ENCODE measurements at regions not wholly inside any gene's neighbourhood (a gene's known extent, or its start where the extent isn't known, plus 50 kb on each side); places are given as distances from the start of the nearest gene placed in this dataset.

DNA sequence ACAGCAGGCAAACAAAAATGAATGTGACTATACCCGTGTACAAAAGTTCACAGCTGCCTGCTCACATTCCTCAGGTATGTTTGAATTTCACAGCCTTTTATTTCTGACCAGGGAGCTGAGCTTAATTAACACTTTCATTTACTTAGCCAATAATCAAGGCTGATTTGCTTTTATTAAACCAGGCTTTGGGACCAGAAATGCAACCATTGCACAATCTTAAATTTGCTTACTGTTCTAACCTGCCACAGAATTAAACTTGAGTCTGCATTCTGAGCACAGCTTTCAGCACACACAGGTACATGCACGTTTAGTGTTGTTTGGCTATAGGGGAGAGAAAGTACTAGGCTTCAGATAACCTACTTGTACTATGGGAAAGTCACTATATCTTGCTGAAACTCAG is 372.4 kb upstream of the ATP5MC3 start:
- no peak for DNase-seq
- in situ Hi-C loops (cut with HindIII; ENCODE audit: low pct_ligation_motif_present, low pct_unique_long_range_greater_than_20kb, low sequenced_read_pairs) = no loop called here

DNA sequence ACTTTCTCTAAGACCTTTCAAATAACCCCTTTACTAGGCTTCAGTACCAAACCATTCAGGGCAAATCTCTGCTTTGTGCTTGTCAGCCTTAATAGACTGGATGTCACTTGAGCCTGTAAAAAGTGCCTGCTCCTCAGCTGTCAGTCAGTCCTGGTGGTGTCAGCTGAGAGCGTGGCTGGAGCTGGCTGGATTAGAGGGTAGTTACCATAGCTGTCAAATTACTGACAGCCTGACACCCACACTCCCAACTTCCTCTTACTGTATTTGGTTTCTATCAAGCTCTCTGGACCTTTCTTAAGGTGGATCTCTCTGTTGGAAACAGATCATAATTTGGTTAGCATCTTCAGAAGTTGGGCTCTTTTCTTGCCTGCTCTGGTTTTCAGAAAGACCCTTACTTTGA is 371.4 kb upstream of the ATP5MC3 start:
- no peak for DNase-seq
- in situ Hi-C loops (cut with HindIII; ENCODE audit: low pct_ligation_motif_present, low pct_unique_long_range_greater_than_20kb, low sequenced_read_pairs) = no loop called here

DNA sequence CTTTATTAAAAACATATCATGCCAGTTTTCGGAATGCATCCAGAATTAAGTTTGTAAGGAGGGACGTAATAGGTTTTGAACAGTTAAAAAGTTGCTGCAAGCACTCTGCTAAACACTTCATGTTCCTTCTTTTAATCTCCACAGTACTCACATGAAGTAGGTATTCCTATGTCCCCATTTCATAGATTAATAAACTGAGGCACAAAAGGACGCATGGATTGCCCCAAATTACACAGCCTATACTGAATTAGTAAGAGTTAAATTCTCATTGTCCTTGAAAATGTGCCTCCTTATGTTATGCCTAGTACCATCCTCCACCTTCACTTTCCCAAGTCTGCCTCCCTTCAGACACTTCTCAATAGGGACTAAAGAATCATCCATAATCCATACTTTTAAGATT is 358.9 kb upstream of the ATP5MC3 start:
- in situ Hi-C loops (cut with HindIII; ENCODE audit: low pct_ligation_motif_present, low pct_unique_long_range_greater_than_20kb, low sequenced_read_pairs) = no loop called here
- no peak for DNase-seq

DNA sequence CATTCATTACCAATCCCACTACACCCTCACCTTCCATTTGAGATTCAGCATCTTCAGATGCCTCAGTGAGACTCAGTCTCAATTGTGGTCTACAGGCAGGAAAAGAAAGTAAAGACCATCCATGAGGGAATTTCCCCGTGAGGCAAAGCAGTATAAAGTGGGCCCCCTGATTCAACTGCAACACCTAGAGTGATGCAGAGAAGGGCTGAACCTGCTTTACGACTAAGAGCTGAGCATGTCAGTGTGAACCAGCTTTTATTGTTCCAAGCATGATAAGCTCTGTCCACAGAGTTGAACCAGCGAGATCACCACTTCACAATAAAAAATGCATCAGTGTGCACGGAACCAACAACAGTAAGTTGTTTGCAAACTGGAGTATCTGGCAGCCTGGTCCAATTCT is 357.6 kb upstream of the ATP5MC3 start:
- in situ Hi-C loops (cut with HindIII; ENCODE audit: low pct_ligation_motif_present, low pct_unique_long_range_greater_than_20kb, low sequenced_read_pairs) = no loop called here
- DNase-seq = no peak

GRCh38 chr2:175536059-175536458 is 354.5 kb upstream of the ATP5MC3 start:
- no peak for DNase-seq
- in situ Hi-C loops (cut with HindIII; ENCODE audit: low pct_ligation_motif_present, low pct_unique_long_range_greater_than_20kb, low sequenced_read_pairs) = no loop called here

DNA sequence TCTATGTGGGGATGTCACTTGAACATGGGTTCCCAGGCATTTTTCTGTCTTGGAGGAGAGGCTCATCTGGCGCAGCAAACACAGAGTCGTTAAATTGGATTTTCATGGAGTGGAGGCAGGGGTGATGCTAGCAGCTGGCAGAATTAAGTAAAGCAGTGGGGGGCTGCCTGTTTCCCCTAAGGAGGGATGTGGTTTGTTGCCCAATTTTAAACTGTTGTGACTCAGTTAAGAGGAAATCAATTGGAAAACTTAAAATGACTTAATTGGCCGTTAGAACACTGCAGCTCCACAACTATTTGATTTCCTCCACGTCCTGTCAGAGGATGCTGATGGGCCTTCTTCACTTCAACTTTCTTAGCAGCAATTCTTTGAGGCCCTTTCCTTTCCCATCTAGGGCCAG is 354.1 kb upstream of the ATP5MC3 start:
- in situ Hi-C loops (cut with HindIII; ENCODE audit: low pct_ligation_motif_present, low pct_unique_long_range_greater_than_20kb, low sequenced_read_pairs) = no loop called here

GRCh38 chr2:175525975-175526374 is 344.5 kb upstream of the ATP5MC3 start:
- in situ Hi-C loops (cut with HindIII; ENCODE audit: low pct_ligation_motif_present, low pct_unique_long_range_greater_than_20kb, low sequenced_read_pairs) = no loop called here
- no peak for DNase-seq

More for the DNA sequence above, 354.1 kb upstream of the ATP5MC3 start:
- DNase-seq = no peak

DNA sequence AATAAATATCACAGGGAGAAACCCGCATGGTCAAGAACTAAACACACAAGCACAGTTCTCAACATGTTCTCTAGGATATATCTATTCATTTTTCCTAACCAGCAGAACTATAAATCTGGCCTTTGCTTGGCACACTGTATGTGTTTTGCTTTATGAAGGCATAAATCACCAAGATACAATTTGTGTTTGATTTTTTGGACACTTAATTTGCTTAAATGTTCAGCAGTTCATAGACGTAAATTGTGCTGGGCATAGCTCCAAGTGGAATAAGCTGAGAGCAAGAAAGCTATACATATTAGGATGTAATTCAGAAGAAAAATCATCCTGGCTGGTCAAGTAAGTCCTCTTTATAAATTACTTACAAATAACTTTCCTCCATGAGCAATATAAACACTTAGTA is 341.5 kb upstream of the ATP5MC3 start:
- no peak for DNase-seq
- in situ Hi-C loops (cut with HindIII; ENCODE audit: low pct_ligation_motif_present, low pct_unique_long_range_greater_than_20kb, low sequenced_read_pairs) = no loop called here

DNA sequence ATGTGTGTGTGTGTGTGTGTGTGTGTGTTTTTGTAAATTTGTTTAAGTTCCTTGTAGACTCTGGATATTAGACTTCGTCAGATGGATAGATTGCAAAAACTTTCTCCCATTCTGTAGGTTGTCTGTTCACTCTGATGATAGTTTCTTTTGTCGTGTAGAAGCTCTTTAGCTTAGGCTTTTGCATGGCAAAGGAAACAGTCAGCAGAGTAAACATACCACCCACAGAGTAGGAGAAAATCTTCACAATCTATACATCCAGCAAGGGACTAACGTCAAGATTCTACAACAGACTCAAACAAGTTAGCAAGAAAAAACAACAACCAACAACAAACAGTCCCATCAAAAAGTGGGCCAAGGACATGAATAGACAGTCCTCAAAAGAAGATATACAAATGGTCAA is 336.7 kb upstream of the ATP5MC3 start:
- in situ Hi-C loops (cut with HindIII; ENCODE audit: low pct_ligation_motif_present, low pct_unique_long_range_greater_than_20kb, low sequenced_read_pairs) = no loop called here
- no peak for DNase-seq

DNA sequence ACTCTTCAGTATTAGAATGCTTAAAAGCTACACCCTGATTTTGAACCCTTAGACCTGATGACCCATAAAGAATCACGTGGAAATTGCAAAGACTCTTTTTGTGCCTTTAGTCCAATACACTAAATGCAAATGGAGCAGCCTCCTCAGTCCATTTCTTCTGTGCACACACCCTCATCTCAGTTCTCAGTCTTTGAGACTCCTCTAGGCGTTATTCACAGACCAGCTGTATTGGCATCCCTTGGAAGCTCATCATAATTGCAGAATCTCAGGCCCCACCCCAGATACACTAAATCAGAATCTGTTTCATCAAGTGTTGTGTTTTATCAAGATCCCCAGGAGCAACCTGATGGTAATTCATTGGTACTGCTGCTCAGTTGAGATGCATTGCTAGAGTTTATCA is 335.0 kb upstream of the ATP5MC3 start:
- in situ Hi-C loops (cut with HindIII; ENCODE audit: low pct_ligation_motif_present, low pct_unique_long_range_greater_than_20kb, low sequenced_read_pairs) = no loop called here
- DNase-seq = no peak

DNA sequence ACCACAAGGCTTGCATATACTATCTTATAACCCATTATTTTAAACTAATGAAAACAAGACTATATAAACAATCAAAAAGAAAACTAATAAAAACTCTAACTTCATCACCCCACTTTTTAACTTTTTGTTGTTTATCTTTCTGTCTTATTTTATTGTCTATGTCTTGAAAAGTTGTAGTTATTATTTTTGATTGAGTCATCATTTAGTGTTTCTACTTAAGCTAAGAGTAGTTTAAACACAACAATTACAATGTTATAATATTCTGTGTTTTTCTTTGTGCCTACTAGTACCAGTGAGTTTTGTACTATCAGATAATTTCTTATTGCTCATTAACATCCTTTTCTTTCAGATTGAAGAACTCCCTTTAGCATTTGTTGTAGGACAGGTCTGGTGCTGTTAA is 318.7 kb upstream of the ATP5MC3 start:
- no peak for DNase-seq
- in situ Hi-C loops (cut with HindIII; ENCODE audit: low pct_ligation_motif_present, low pct_unique_long_range_greater_than_20kb, low sequenced_read_pairs) = no loop called here

DNA sequence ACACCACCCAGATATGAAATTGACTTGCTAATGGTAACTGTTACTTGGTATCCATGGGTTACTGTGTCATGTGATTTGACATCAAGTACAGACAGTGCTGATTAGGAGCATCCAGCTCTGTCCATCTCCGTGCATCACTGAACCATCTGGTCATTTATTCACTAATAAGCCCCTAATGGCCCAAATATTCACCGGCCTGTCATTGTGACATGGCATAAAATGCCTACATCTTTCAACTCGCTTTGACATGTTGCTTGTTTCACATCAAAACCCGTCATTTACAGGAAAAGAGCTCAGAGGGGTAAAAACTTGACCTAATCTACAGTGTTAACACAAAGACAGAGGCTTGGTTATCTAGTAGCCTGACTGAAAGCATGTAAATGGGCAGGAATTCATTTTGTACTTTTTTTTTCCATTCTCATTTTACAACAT is 308.9 kb upstream of the ATP5MC3 start:
- no peak for DNase-seq
- in situ Hi-C loops (cut with HindIII; ENCODE audit: low pct_ligation_motif_present, low pct_unique_long_range_greater_than_20kb, low sequenced_read_pairs) = no loop called here

DNA sequence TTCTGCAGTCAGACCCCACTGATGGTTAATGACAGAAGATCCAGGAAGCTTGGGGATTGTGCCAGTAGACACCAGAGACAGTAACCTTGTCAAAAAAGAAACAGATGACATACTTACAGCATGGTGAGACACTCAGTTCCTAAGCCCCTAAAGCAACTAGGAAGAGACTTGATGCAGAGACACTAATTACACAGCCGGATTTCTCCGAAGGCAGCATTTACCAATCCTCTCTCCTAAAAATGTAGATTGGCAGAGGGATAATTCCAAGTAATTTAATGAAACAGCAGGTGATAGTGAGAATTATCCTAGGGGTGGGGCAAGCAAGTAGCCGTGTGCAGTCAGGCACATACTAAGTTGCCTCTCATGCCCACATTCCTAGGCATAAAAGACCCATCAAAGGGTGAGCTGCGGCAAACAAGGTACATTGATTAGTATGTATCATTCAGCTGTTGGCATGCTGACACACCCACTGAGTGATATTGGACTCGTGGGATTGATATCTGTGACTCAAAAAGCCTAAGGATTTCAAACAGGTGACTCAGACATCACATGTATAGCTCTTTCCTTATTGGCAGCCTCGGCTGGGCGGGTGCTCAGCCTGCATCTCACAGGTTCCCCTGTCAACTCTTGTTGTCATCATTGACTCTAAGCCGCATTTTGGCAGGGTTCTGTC is 296.7 kb upstream of the ATP5MC3 start:
- in situ Hi-C loops (cut with HindIII; ENCODE audit: low pct_ligation_motif_present, low pct_unique_long_range_greater_than_20kb, low sequenced_read_pairs) = no loop called here

GRCh38 chr2:175476948-175477347 is 295.4 kb upstream of the ATP5MC3 start:
- in situ Hi-C loops (cut with HindIII; ENCODE audit: low pct_ligation_motif_present, low pct_unique_long_range_greater_than_20kb, low sequenced_read_pairs) = no loop called here

More for the DNA sequence above, 296.7 kb upstream of the ATP5MC3 start:
- DNase-seq = no peak

DNA sequence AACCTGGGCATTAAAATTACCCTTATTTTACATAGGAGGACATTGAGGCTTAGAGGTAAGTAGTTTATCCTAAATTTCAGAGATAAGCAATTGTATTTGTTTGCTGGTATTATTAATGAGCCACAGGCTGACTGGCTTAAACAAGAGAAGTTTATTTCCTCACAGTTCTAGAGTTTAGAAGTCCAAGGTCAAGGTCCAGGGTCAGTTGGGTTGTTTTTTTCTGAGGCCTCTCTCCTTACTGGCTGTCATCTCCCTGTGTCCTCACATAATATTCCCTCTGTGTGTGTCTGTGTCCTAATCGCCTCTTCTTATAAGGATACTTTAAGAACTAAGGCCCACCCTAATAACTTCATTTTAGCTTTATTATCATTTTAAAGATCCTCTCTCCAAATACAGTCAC is 294.9 kb upstream of the ATP5MC3 start:
- DNase-seq = no peak
- in situ Hi-C loops (cut with HindIII; ENCODE audit: low pct_ligation_motif_present, low pct_unique_long_range_greater_than_20kb, low sequenced_read_pairs) = no loop called here

More at GRCh38 chr2:175476948-175477347, 295.4 kb upstream of the ATP5MC3 start:
- no peak for DNase-seq

GRCh38 chr2:175475130-175475529 is 293.6 kb upstream of the ATP5MC3 start:
- in situ Hi-C loops (cut with HindIII; ENCODE audit: low pct_ligation_motif_present, low pct_unique_long_range_greater_than_20kb, low sequenced_read_pairs) = no loop called here

GRCh38 chr2:175468431-175469098 is 287.1 kb upstream of the ATP5MC3 start:
- DNase-seq = no peak
- in situ Hi-C loops (cut with HindIII; ENCODE audit: low pct_ligation_motif_present, low pct_unique_long_range_greater_than_20kb, low sequenced_read_pairs) = no loop called here

More at GRCh38 chr2:175475130-175475529, 293.6 kb upstream of the ATP5MC3 start:
- no peak for DNase-seq

DNA sequence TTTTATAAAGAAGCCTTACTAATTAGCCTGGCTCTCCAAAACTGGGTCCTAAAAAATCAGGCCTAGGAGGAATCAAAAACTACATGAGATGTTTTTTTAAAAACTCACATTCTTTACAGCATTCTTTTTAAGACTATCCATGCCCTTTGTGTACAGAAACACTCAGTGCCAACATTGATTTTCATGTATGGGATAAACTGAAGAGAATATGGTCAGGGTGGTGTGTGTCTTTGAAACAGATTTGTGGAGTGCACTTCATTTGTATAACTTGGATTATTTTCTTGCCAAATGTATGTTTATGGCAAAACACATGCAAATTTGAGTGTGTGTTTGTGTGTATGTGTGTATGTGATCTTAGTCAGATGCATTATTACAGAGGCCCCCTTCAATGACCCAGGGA is 283.6 kb upstream of the ATP5MC3 start:
- DNase-seq = no peak
- in situ Hi-C loops (cut with HindIII; ENCODE audit: low pct_ligation_motif_present, low pct_unique_long_range_greater_than_20kb, low sequenced_read_pairs) = no loop called here

DNA sequence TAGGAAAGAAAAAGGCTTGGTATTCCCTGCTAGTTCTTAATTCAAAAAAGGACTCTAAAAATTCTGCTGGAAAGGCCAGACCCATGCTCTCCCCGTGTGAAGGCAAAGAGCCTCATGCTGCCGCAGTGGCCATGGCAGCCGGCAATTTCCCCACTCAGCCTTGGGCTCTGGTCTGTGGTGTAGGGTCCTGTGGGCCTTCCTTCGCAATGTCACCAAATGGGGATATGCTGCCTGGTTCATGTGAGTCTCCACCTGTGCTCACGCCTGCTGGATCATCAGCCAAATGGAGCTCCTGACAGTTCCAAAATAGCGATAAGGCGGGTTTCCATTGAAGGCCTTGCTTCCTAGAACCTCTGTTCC is 282.8 kb upstream of the ATP5MC3 start:
- DNase-seq = no peak
- in situ Hi-C loops (cut with HindIII; ENCODE audit: low pct_ligation_motif_present, low pct_unique_long_range_greater_than_20kb, low sequenced_read_pairs) = no loop called here

- no peak for DNase-seq
- in situ Hi-C loops (cut with HindIII; ENCODE audit: low pct_ligation_motif_present, low pct_unique_long_range_greater_than_20kb, low sequenced_read_pairs) = no loop called here
Measured at GRCh38 chr2:175463589-175464310, 282.2 kb upstream of the ATP5MC3 start.
